GM21529 (cell line): ENCODE measurements at regions not wholly inside any gene's neighbourhood (a gene's known extent, or its start where the extent isn't known, plus 50 kb on each side); places are given as distances from the start of the nearest gene placed in this dataset.
A peak's percentile ranks its signal among the peaks of the same experiment; 100 is the strongest.

Experiments
- ATAC-seq: cut with Tn5 transposase; IDR thresholded peaks from one replicate; pipeline ENCODE4 v1.9.1; 2021; ENCODE audit not compliant: unreplicated experiment

DNA sequence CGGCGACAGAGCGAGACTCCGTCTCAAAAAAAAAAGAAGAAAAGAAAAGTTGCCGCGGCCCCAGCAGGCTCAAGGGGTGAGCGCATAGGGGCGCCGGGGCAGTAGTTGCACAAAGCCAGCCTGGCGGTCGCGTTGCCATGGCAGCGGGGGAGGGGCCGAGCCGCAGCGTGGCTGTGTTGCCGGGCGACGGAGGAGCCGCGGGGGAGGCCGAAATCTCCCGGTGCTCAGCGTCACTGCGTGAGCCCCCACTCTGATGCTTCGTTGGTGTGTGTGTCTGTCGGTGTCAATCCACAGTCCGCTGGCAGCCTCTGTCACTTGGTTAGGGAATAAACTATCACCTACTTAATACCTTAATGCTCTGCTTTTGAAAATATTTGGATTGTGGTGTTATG, 82.9 kb upstream of the C1QTNF9B start:
- ATAC-seq = peak; percentile 93

DNA sequence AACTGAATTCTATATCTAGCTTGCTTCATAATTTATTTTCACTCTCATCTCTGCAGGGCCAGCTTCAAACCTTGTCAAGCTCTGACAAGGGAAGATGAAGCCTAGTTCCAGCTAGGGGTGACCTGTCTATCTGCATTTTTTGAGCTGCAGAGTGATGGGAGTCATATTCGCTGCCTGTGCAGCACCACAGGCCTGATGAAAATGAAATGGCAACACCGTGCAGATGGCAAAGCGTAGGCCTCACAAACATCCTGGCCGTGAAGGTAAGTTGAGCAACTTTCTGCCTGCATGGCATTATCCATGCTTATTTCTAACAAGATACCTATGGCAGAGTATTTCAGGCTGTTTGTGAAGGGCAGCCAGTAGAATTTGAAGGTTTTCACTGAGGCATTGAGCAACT, 86.4 kb upstream of the C1QTNF9B start:
- no peak for ATAC-seq

- no peak for ATAC-seq
Measured at GRCh38 chr13:23984546-23984945, 87.2 kb upstream of the C1QTNF9B start.

DNA sequence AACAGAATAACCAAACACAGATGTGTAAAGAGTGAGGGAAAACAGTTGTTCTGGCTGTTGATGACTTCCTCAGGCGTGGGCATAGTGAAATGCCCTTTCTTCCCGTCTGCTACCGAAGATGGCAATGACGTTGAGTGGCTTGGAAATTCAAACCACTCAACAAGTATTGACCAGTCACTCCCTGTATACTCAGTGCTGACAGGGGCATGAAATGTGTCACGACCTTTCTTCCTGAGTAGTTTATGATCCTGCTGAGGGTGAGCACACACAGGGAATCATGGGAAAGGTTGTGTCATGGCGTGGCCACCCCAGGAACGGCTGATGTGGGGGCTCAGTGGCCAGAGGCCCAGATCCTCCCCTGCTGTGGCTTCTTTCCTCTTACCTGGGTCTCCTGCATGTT, 87.8 kb upstream of the C1QTNF9B start:
- ATAC-seq = no peak

- ATAC-seq = no peak
Measured at GRCh38 chr13:23985839-23986238, 88.5 kb upstream of the C1QTNF9B start.

- ATAC-seq = no peak
Measured at GRCh38 chr13:23986619-23987018, 89.3 kb upstream of the C1QTNF9B start.

GRCh38 chr13:23987331-23987894, 90.1 kb upstream of the C1QTNF9B start:
- ATAC-seq = no peak

DNA sequence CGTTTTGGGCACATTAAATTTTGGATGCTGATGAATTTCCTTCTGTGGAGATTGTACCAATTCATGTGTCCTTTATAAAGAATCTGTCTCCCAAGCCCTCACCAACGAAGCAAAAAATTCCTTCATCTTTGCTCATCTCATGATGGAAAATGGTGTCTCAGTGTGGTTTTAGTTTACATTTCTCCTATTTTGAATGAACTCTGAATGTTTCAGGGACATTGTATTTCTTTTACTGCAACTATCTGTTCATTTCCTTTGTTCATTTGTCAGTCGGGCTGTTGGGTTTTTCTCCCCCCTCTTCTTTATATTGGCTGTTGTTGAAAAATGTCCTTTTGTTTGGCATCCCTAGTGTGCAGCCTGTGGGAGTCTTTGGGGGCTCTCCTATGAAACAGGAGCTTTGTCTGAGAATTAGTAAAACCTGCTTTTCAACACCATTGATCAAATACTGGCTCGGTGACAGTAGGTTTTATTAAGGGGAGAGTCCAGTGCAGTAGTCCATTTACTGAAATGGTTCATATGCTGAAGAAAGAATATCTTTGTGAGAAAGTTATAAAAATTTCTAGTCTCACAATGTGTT, 91.3 kb upstream of the C1QTNF9B start:
- no peak for ATAC-seq

DNA sequence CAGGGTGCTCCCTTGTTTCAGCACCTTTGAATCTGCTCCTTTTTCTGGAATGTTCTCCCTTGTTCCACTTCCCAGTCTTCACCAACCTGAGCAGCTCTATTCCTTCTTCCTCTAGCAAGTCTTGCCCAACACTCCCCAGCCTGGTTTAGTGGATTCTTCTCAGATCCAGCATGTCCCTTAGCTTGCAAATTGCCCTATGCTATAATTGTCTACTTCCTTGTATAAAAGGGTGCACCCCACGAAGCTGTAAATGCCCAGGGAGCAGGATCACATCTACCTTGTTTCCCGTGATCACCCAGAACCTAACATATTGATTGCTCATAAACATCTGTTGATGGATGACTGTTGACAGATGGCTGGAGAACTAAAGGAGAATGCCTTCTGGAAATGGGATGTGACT, 93.2 kb upstream of the C1QTNF9B start:
- ATAC-seq = no peak

GRCh38 chr13:23991119-23991518, 93.8 kb upstream of the C1QTNF9B start:
- ATAC-seq = no peak

DNA sequence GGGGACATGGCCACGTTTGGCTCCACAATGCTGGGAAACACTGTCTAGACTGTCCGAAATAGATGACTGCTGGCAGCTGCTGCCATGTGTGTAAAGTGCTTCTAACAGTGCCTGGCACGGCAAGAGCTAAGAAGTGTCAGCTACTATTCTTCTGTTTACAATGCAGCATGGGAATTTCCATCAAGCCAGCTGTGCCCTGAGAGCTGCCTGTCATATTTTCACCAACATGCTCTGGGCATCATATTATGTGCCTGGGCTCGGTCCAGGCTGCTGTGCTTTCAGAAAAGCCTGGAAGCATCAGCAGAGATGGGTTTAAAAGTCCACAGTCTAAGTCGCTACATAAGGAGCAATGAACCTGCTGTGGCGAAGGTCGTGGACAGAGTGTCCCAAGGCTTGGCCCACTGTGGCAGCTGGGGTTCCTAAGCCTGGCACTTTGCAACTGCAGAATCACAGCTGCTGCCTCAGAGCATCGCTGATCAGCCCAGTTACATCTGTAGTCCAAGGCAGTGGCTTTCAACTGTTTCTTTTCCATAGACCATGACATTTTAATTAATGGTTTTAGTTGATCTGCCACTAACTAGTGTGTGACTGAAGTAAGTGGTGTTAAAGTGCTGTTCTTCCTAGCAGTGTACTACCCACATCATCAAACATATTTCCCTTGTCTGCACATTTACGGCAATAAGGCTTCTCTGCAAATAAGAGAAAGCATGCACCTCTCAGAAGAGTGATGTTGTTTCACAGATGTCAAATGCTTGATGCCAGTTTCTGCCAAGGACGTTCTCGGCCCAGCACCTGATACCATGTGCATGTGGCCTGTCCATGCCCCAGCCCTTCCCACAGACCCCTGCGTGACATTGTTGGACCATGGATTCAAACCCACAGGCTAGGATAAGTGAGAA, 95.7 kb upstream of the C1QTNF9B start:
- no peak for ATAC-seq

- no peak for ATAC-seq
Measured at GRCh38 chr13:23993680-23993985, 96.3 kb upstream of the C1QTNF9B start.

GRCh38 chr13:23995283-23996073, 98.2 kb upstream of the C1QTNF9B start:
- no peak for ATAC-seq

DNA sequence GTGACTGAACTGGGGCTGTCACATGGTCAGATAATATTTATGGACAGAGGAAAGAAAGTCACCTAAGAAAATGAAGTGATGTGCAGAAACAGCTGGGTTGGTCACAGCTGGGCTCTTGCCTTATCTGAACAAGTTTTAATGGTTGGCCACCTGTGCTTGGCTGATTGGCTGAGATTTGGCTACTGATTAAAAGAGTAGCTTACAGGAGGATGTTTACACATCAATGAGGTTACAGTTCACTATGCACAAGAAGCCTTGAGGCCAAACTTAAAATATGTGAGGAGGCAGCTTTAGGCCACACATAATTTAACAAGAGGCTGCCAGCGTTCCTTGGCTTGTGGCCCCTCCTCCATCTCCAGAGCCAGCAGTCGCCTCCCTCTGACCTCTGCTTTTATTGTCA, 99.2 kb upstream of the C1QTNF9B start:
- no peak for ATAC-seq

- no peak for ATAC-seq
Measured at GRCh38 chr13:23999424-23999823, 102.1 kb upstream of the C1QTNF9B start.

DNA sequence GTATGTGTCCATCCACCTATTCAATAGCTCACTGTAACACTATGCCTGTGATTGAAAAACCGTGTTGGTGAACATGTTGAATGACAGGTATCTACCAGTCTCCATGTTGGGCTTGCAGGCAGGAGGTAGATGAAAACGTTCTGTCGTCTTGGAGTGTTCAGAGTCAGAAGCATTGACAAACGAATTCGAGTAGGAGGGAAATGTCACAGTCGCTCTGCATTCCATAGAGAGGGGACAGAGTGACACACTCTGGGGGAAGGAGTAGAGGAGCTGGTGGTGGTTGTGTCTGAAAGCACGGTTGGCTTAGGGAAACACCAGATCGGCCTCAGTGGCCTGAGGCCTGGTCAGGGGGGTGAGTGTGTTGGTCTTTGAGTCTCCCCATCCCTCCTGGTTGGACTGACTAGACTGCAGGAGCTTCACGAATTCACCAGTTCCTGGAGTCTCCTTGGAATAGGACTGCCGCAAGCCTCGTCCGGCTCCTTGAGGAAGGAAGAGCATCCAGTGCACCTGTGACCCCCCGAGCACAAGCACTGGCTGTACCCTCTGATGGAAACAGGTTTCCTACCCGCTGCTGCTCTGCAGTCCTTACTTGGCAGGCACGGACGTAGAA, 105.0 kb upstream of the C1QTNF9B start:
- no peak for ATAC-seq

GRCh38 chr13:24004142-24004899, 107.0 kb upstream of the C1QTNF9B start:
- ATAC-seq = no peak

- ATAC-seq = no peak
Measured at GRCh38 chr13:24004971-24005370, 107.7 kb upstream of the C1QTNF9B start.

GRCh38 chr13:24005755-24006281, 108.5 kb upstream of the C1QTNF9B start:
- peak; percentile 82 for ATAC-seq

DNA sequence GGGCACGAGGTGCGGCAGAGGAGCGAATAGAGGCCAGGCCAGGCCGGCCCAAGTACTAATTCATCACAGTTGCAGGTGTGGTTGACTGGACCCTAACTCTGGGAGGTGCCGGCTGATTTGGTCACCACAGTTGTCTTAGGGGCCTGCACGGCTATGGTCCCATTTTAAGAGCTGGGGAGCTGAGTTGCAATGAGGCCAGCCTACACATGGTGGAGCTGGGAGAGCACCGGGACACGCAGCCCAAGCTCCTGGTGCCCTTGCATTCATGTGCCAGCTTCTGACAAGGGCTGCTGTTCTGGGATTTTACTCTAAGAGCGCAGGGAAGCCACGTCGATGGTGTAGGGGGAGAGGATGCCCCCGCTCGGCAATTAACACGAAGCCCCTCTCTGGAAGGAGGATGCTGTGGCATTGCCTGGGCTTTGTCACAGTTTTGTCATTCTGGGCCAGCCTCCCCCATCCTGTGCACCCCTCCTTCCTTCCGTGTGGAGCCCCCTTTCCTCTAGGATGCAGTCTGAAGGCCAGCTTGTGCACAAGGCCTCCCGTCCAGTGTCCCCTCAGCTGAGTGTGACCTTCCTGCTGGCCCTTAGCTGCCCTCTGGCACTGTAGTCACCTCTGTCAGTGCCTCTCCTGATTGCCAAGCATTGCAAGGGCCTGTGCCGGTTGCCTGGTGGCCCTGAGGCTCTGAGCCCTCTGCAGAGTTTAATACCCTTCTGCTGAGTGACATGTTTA, 109.4 kb upstream of the C1QTNF9B start:
- no peak for ATAC-seq
